Transverse colon (tissue), 4 donors: ENCODE measurements at regions not wholly inside any gene's neighbourhood (a gene's known extent, or its start where the extent isn't known, plus 50 kb on each side); places are given as distances from the start of the nearest gene placed in this dataset.

Experiments
- DNase-seq: peaks from one replicate; pipeline ENCODE4 v3.0.0-alpha.2; 2019
- H3K27ac ChIP-seq, 4 donors: fragments of 200-600 bp; sonication (generic); 2 replicates each; pipeline ENCODE4 v1.5.1; 2016 to 2018; ENCODE audit warnings: inconsistent platforms in 4 of 4
- H3K27me3 ChIP-seq: fragments of 200-600 bp; sonication (generic); 2 replicates; pipeline ENCODE4 v1.5.1; 2017; ENCODE audit warnings: inconsistent platforms
- H3K36me3 ChIP-seq, 4 donors: fragments of 200-600 bp; sonication (generic); 2 replicates each; pipeline ENCODE4 v1.5.1; 2017 to 2019; ENCODE audit warnings: inconsistent platforms in 4 of 4
- H3K4me1 ChIP-seq, 4 donors: fragments of 200-600 bp; sonication (generic); 2 replicates each; pipeline ENCODE4 v1.5.1; 2017 to 2020; ENCODE audit warnings: inconsistent platforms in 4 of 4
- H3K4me3 ChIP-seq, 4 donors: fragments of 200-600 bp; sonication (generic); 1 replicate in 1 of 4; 2 replicates in 3 of 4; pipeline versions ENCODE4 v1.5.1 to v1.6.1; 2017 to 2019; ENCODE audit warnings: inconsistent platforms in 4 of 4
- H3K9me3 ChIP-seq, 2 donors: fragments of 200-600 bp; sonication (generic); 2 replicates each; pipeline ENCODE4 v1.5.1; 2017 to 2019; ENCODE audit warnings: inconsistent platforms in 2 of 2
- EP300 ChIP-seq: sonication (generic); formaldehyde crosslinking; IDR thresholded peaks from one replicate; pipeline ENCODE4 v1.6.1; 2017; ENCODE audit warnings: antibody characterized with exemption, low read depth
- POLR2A ChIP-seq: fragments of 450-650 bp; IDR thresholded peaks from one replicate; pipeline ENCODE4 v1.6.1; 2016; ENCODE audit warnings: antibody characterized with exemption, mild to moderate bottlenecking, moderate library complexity
- POLR2AphosphoS5 ChIP-seq, 3 donors: sonication (generic); formaldehyde crosslinking; IDR thresholded peaks; one replicate each; pipeline ENCODE4 v1.6.1; 2016; ENCODE audit warnings: antibody characterized with exemption in 3 of 3
- WGBS, 2 donors: methylation state at CpG; one replicate each; pipeline ENCODE4 v1.1.5; 2018; ENCODE audit warnings: low coverage in 1 of 2; 5-methylcytosine and 5-hydroxymethylcytosine counted together
- in situ Hi-C, 4 donors: fragments of 200-750 bp; cut with MboI; loops; one replicate each; pipeline versions ENCODE4 v1.15.0 to v1.15.1; 2017; ENCODE audit warnings: low sequenced_read_pairs in 3 of 4, low pct_ligation_motif_present in 1 of 4, low pct_unique_long_range_greater_than_20kb in 1 of 4
- intact Hi-C: fragments of 100-400 bp; cut with DNase I; formaldehyde crosslinking; loops from one replicate; pipeline ENCODE4 v1.15.1; 2023; ENCODE audit warnings: low total_unique reads
- TF ChIP-seq, protein P1 (sequence below), 5 experiments: fragments of 200-600 bp in 3 of 5; fragments of 450-650 bp in 2 of 5; sonication (generic) in 3 of 5; IDR thresholded peaks; 1 replicate in 2 of 5; 2 replicates in 3 of 5; pipeline ENCODE4 v1.5.1; 2016 to 2017; ENCODE audit warnings: antibody characterized with exemption in 5 of 5, inconsistent platforms in 3 of 5, mild to moderate bottlenecking in 2 of 5, moderate library complexity in 1 of 5

GRCh38 chr3:147760085-147760484, 350.9 kb downstream of the ZIC1 start:
- peaks cover 0 to 3% (median 0%) of the 10 kb centered on the region in 4 donors for H3K4me1 ChIP-seq
- no peaks in the 10 kb centered on the region for H3K9me3 ChIP-seq
- intact Hi-C loops (no loop called here), in situ Hi-C loops (no loop called here)
- no peaks in the 10 kb centered on the region for H3K36me3 ChIP-seq
- DNase-seq, result no peak
- TF ChIP-seq POLR2AphosphoS5 (IDR thresholded peaks at IDR 0.05) (no peak), EP300 (no peak), POLR2A (no peak)
- TF ChIP-seq, protein P1, sequence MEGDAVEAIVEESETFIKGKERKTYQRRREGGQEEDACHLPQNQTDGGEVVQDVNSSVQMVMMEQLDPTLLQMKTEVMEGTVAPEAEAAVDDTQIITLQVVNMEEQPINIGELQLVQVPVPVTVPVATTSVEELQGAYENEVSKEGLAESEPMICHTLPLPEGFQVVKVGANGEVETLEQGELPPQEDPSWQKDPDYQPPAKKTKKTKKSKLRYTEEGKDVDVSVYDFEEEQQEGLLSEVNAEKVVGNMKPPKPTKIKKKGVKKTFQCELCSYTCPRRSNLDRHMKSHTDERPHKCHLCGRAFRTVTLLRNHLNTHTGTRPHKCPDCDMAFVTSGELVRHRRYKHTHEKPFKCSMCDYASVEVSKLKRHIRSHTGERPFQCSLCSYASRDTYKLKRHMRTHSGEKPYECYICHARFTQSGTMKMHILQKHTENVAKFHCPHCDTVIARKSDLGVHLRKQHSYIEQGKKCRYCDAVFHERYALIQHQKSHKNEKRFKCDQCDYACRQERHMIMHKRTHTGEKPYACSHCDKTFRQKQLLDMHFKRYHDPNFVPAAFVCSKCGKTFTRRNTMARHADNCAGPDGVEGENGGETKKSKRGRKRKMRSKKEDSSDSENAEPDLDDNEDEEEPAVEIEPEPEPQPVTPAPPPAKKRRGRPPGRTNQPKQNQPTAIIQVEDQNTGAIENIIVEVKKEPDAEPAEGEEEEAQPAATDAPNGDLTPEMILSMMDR (IDR thresholded peaks at IDR 0.05), result no peak
- H3K27ac ChIP-seq, result peak overlapping the region in 2 of 4 donors; percentile 36 to 56
- no peaks in the 10 kb centered on the region for H3K27me3 ChIP-seq
- no peak overlapping the region for H3K4me3 ChIP-seq
- WGBS, 2 donors, result 78 to 86% methylated on average over 1 of the region's 1 CpG

DNA sequence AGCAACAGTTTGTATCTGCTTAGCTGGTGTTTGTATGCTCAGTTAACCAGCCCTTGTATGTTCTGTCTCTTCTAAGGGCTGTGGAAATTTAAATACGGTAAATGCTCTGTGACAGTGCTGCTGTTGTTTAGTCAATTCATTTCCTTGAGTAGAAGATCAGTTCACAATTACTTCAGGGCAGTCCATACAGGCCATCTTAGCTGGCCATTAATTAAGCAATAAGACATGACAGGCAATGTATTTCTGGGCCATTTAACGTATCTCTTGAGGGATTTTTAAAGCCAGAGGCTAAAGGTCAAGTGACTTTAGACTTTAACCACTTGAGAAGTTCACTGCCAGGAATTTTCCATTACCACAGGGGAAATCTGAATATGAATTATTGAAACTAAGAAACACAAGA, 351.8 kb downstream of the ZIC1 start:
- intact Hi-C loops, result no loop called here
- H3K36me3 ChIP-seq, result no peaks in the 10 kb centered on the region
- DNase-seq, result no peak
- peaks cover 0 to 3% (median 0%) of the 10 kb centered on the region in 4 donors for H3K4me1 ChIP-seq
- in situ Hi-C loops, result no loop called here
- H3K9me3 ChIP-seq, result no peaks in the 10 kb centered on the region
- H3K27me3 ChIP-seq, result no peaks in the 10 kb centered on the region
- H3K4me3 ChIP-seq, result no peak overlapping the region
- H3K27ac ChIP-seq, result no peak overlapping the region
- TF ChIP-seq POLR2A (no peak), POLR2AphosphoS5 (IDR thresholded peaks at IDR 0.05) (no peak), EP300 (no peak)
- TF ChIP-seq, protein P1 (IDR thresholded peaks at IDR 0.05), result no peak
- 26 to 27% methylated on average over 2 of the region's 2 CpGs for WGBS, 2 donors

DNA sequence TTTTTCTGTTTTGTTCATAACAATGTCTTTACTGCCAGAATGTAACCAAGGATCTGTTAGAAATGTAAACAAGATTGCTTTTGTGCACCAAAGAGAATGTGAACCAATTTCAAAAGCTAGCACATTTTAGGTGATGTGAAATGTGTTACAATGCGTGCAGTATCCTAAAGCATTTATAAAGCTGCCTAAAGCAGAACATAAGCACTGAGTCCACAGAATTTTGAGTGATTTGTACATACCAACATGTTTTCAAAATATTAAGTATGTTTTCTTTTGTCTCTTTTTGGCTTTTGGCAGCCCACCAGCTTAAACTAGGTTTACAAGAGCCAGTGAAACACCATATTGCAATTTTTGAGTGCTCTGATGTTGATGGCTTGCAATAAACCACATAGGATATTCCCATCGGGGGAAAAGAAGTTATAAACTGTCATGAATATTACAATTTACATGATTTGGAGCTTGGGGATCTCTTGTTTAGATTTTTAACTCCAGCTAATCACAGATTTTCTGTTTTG, 364.0 kb downstream of the ZIC1 start:
- H3K4me1 ChIP-seq, result no peaks in the 10 kb centered on the region
- H3K27me3 ChIP-seq, result no peaks in the 10 kb centered on the region
- WGBS, 2 donors, result 42 to 56% methylated on average over 2 of the region's 2 CpGs
- intact Hi-C loops, result no loop called here
- no peaks in the 10 kb centered on the region for H3K9me3 ChIP-seq
- H3K4me3 ChIP-seq, result no peak overlapping the region
- no peak for TF ChIP-seq POLR2AphosphoS5 (IDR thresholded peaks at IDR 0.05)
- TF ChIP-seq, protein P1 (IDR thresholded peaks at IDR 0.05), result no peak
- TF ChIP-seq POLR2A, result no peak
- no peak for TF ChIP-seq EP300
- H3K36me3 ChIP-seq, result no peaks in the 10 kb centered on the region
- DNase-seq, result no peak
- no peak overlapping the region for H3K27ac ChIP-seq
- in situ Hi-C loops, result no loop called here

DNA sequence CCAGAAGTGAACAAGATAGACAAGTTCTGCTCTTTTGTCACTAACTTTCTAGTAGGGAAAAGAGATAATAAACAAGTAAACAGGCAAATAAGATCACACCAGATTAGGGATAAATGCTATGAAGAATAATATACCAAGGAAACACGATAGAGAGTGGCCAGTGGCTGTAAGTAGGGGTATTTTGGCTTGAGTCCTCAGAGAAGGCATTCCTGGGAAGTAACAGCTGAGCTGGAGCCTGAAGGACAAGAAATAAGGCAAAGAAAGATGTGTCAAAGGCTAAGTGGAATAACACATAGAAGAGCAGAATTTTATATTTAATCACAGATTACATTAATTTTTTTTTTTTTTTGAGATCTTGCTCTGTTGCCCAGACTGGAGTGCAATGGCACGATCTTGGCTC, 366.2 kb downstream of the ZIC1 start:
- WGBS, 2 donors, result 61 to 78% methylated on average over 2 of the region's 2 CpGs
- in situ Hi-C loops (no loop called here), intact Hi-C loops (no loop called here)
- no peak overlapping the region for H3K27ac ChIP-seq
- H3K9me3 ChIP-seq, result no peaks in the 10 kb centered on the region
- no peaks in the 10 kb centered on the region for H3K4me1 ChIP-seq
- no peak overlapping the region for H3K4me3 ChIP-seq
- TF ChIP-seq, protein P1 (IDR thresholded peaks at IDR 0.05), result no peak
- TF ChIP-seq POLR2AphosphoS5 (IDR thresholded peaks at IDR 0.05) (no peak), POLR2A (no peak), EP300 (no peak)
- DNase-seq, result no peak
- H3K27me3 ChIP-seq, result no peaks in the 10 kb centered on the region
- H3K36me3 ChIP-seq, result no peaks in the 10 kb centered on the region
